T47D (cell line): ENCODE measurements at regions not wholly inside any gene's neighbourhood (a gene's known extent, or its start where the extent isn't known, plus 50 kb on each side); places are given as distances from the start of the nearest gene placed in this dataset.

ENCODE experiments used
- DNase-seq, 2 experiments: peaks; one replicate each; pipeline versions ENCODE4 v3.0.0 to v3.0.0-alpha.2; 2011 to 2012; ENCODE audit warnings: low read depth in 1 of 2, low spot score in 1 of 2
- JUND ChIP-seq: IDR thresholded peaks from 2 replicates; pipeline ENCODE4 v1.6.1; 2012; ENCODE audit warnings: low read depth
- in situ Hi-C: cut with HindIII; loops from 2 replicates; pipeline ENCODE4 v1.10.0; 2016; ENCODE audit warnings: low sequenced_read_pairs, low pct_unique_long_range_greater_than_20kb

DNA sequence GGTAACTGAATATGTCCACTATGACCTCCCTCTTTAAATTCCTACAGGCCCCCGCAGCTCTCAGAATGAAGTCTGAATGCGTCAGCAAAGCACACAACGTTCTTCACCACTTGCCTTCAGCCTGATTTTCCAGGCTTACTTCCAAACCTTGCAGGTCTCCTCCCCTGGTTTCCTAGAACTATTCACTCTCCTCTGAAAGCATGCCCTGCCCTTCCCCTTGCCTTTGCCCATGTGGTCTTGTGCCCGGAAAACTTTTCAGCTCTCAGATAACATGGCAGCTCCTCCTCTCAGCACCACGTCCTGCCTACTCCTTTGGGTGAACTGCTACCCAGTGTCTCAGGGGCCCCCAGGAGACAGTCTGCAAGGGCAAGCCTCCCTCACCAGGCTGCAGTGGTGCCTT is 268.5 kb upstream of the LDB2 start:
- TF ChIP-seq JUND = no peak
- no peak for DNase-seq
- in situ Hi-C loops = no loop called here

DNA sequence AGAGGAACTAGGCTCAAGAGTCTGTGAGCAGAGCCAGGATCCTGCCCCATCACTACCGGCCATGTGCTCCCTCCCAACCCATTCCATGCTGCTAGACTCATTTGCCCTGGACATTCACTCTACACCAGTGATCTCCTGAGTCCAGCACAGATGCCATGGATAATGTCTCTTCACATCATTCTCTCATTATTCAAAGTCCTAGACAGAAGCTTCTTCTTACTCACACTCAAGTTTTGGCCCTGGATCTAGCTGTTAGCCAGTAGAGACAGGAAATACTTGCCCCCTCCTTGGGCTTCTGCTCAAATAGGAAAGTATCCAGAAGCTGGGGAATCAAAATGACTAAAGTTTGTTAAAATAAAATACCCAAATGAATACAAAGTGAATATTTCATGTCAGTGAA is 266.8 kb upstream of the LDB2 start:
- no peak for DNase-seq
- in situ Hi-C loops = no loop called here
- TF ChIP-seq JUND = no peak

DNA sequence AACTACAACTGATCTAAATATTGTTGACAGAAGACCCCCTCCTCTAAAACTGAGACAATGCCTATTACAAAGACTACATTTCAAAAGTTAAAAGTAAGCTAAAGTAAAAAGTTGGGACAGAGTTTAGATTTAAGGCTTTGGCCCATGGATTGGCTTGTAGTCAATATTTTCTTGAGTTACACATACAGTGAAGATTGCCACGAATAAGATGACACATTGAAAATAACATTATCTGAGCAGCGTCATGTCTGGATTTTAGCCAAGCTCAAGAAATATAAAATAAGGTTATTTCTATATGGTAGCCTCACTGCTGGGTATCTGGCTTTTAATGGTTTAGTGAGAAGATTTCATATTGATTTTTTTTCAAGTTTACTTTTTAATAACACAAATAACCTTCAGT is 266.2 kb upstream of the LDB2 start:
- TF ChIP-seq JUND = no peak
- DNase-seq = no peak
- in situ Hi-C loops = no loop called here

DNA sequence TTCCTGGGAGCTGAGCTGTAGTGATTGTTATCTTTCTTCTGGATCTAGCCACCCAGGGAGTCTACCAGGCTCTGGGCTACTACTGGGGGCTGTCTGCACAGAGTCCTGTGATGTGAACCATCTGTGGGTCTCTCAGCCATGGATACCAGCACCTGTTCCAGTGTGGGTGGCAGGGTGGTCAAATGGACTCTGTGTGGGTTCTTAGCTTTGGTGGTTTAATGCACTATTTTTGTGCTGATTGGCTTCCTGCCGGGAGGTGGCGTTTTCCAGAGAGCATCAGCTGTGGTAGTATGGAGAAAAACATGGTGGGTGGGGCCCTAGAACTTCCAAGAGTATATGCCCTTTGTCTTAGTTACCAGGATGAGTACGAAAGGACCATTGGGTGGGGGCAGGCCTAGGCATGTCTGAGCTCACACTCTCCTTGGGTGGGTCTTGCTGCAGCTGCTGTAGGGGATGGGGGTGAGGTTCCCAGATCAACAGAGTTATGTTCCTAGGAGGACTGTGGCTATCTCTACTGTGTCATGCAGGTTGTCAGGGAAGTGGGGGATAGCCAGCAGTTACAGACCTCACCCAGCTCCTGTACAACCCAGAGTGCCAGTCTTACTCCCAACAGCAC is 264.8 kb upstream of the LDB2 start:
- in situ Hi-C loops = no loop called here
- no peak for TF ChIP-seq JUND
- no peak for DNase-seq

DNA sequence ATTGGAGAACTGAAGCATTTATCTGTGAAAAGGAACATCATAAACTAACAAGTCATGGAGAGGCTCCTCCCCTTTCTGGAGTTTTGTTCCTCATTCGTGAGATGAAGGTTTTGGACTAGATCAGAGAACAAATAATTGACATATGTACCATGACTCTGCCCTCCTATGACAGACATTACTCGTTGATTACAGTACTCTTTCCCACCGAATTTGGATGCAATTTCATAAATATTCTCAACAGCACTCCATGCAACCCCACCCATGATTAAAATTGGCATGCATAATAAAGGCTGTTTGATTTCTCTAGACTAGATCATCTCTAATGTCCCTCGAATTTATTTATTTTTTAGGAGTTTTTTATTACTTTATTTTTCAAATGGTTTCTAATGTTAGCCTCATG is 258.9 kb upstream of the LDB2 start:
- no peak for TF ChIP-seq JUND
- in situ Hi-C loops = no loop called here
- no peak for DNase-seq

DNA sequence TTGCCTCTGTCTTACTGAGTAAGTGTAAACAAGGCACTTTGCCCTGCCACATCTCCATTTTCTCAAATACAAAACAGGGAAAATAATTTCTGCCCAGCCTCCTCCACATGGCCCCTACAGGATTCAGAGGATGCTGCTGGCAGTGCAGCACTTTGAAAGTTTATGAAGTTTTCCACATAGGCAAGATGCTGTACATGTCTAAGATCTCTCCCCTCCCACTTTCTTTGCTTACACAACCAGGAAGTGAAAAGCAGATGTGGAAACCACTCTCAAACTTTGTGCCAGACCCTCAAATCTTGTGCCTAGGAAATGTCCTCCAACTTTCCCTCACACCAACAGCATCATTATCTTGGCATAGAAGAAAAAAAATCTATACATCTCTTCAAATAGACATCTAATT is 257.0 kb upstream of the LDB2 start:
- no peak for TF ChIP-seq JUND
- in situ Hi-C loops = no loop called here
- no peak for DNase-seq

DNA sequence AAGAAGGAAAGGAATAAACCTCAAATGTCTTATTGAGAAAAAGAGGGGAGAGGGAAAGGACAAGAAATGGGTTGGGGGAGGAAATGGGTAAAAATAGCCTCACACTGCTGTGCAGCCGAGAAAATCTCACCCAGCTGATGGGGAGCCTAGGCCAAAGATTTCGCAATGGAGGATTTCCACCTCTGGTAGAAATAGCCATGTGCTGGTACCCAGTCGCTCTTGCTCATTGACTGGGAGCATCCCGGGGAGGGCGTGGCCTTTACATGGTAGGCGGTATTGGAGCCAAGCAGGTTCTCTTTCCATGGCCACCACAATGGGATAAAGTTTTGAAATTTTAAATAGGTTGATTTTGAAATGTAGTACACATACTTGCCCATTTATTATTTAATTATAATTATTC is 255.1 kb upstream of the LDB2 start:
- no peak for DNase-seq
- in situ Hi-C loops = no loop called here
- no peak for TF ChIP-seq JUND

DNA sequence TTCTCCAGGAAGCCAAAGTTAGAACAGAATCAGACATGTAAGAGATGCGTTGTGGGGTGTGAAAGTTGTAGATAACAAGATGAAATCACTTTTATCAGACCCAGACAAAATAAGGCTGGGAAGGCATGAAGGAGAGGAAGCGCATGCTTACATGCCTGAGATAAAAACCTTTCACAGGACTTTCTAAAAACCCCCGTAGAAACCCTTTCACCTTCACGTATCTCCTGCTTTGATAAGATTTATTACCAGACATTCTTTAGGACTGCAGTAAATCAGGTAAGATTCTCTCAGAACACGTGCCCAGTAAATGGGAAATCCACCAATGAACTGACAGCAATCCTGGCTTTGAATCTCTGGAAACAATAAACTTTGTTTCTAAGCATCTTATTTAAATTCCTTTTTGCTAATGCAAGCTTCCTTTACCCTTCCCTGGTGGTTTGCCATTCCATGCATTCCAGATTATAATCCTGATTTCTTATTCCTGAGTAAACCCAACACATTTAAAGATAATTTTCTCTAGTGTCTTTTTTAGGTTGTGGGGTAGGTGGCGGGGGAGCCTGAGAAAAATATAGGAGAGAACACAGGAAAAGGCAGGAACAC is 254.6 kb upstream of the LDB2 start:
- in situ Hi-C loops = no loop called here
- DNase-seq = no peak
- TF ChIP-seq JUND = no peak

DNA sequence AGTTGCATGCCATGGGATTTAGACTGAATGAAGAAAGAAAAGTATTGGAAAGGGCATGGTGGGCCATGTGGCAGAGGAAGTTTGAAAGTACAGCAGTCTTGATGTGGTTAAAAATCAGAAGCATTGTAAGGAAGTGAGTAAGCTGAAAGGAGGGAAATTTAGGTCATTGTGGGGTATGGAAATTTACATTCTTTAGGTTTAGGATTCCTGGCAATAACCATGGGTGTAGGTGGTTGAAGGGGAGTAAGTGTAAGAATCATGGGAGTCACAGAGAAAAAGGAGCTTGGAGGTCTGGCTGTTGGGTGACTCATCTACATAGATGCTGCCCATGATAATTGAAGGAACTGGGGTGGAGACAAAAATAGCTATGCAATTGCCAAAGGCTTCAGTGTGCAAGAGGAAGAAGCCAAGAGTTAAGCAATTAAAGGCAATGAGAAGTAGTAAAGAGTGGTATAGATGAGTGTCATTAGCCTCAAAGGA is 243.8 kb upstream of the LDB2 start:
- in situ Hi-C loops = no loop called here
- no peak for TF ChIP-seq JUND
- no peak for DNase-seq

DNA sequence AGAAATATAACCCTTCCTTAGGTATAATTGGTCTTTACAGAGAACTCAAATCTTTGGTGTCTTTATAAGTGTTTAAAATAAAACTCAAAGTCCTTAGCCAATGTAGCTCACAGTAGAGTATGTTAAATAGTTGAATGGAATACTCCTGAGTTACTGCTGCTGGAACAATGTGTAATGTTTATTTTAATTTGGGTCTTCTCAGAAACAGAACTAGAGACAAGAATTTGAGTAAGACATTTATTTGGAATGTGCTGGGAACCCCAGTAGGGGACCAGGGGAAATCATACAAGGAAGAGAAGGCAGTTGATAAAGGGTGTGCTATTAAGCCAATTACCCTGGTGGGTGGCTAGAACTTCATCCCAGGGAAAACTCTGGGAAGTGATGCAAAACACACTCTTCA is 240.4 kb upstream of the LDB2 start:
- in situ Hi-C loops = no loop called here

DNA sequence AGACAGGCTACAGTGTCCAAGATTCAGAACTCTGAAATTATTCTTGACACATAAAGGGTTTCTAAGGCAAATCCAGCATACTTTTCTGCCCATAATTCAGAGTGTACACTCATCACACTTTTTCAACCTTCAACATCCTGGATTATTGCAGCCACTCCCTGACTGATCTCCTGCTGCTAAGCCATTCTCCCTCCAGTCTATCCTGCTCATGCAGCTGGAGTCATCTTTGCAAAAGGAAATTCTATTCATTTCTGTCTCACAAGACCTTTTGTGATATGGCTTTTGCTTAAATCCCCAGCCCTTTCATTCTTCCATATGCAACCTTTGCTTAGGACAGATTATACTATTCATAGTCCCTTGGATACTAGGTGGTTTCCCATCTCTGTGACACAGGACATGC is 236.1 kb upstream of the LDB2 start:
- no peak for TF ChIP-seq JUND
- in situ Hi-C loops = no loop called here
- no peak for DNase-seq

More for the DNA sequence above, 240.4 kb upstream of the LDB2 start:
- no peak for TF ChIP-seq JUND
- no peak for DNase-seq

DNA sequence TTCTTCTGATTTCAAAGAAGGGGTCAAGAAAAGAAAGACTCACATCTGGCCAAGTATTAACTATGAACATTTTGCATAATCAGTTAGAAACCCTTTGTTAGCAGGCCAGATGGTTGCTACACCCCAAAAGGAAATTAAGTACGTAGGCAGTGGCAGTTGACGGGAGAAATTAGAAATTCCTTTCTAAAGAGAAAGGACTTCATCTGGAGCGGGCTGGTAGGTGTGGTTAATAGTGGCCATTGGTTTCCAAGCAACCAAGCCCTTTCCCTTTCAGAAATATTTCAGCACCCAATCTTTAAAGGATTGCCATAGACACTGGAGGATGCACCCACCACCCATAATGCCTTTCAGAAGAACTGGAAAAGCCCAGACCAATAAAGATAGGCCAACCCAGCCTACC is 235.7 kb upstream of the LDB2 start:
- no peak for TF ChIP-seq JUND
- DNase-seq = no peak
- in situ Hi-C loops = no loop called here

DNA sequence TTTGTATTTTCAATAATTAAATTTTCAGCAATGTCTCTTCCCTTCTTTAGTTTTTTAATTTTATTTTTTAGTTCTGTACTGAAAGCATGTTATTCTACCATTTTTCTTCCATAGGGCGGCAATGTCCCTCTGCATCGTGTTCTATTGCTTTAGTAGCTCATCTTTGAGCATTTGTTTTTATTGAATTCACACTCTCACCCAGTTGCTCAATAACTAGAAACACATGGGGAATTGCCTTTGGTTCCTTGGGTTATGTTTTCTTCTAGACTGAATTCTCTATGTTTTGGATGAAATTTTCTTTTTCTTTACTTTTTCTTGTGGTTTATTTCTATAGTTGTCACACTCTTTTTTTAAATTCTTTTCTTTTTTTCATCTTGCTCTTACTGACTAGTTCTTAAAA is 233.8 kb upstream of the LDB2 start:
- in situ Hi-C loops = no loop called here
- TF ChIP-seq JUND = no peak
- DNase-seq = no peak

DNA sequence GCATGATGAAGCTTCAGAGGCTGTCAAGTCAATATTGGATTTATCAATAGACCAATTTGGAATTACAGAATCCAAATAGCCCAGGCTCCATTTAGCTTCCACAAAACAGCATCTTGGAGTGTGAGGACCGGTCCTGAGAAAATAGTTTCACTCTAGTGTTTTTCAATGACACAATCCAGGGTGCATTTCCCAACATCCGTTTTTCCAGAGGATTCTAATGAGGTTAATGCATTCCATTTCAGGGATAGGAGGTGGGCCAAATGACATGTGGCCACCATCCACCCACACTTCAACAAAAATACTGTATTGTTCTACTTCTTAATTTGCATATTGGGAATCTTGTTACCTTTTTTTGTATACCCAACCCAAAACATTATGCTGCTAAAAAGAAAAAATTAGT is 229.8 kb upstream of the LDB2 start:
- no peak for DNase-seq
- in situ Hi-C loops = no loop called here
- TF ChIP-seq JUND = no peak
